Endodermal cell (in vitro differentiated cells): ENCODE measurements at regions not wholly inside any gene's neighbourhood (a gene's known extent, or its start where the extent isn't known, plus 50 kb on each side); places are given as distances from the start of the nearest gene placed in this dataset.

ENCODE experiments used
- DNase-seq: peaks from one replicate; pipeline ENCODE4 v3.0.0-alpha.2; 2017
- H3K27ac ChIP-seq: 2 replicates; pipeline ENCODE4 v1.5.1; 2013; ENCODE audit warnings: mild to moderate bottlenecking, low read depth, low read length, moderate library complexity
- H3K27me3 ChIP-seq: 2 replicates; pipeline ENCODE4 v1.6.1; 2013; ENCODE audit warnings: mild to moderate bottlenecking, low read length, moderate library complexity; ENCODE audit not compliant: insufficient read depth, control insufficient read depth, poor library complexity, severe bottlenecking
- H3K36me3 ChIP-seq: 2 replicates; pipeline ENCODE4 v1.7.0; 2013; ENCODE audit warnings: mild to moderate bottlenecking, low read length, moderate library complexity; ENCODE audit not compliant: control insufficient read depth, insufficient read depth
- H3K4me1 ChIP-seq: one replicate; pipeline ENCODE4 v1.7.0; 2013; ENCODE audit warnings: low read length; ENCODE audit not compliant: control insufficient read depth, insufficient read depth
- H3K4me3 ChIP-seq: 2 replicates; pipeline ENCODE4 v1.5.1; 2013; ENCODE audit warnings: mild to moderate bottlenecking, low read length, moderate library complexity
- H3K9ac ChIP-seq: 2 replicates; pipeline ENCODE4 v1.6.1; 2013; ENCODE audit warnings: mild to moderate bottlenecking, low read length, moderate library complexity; ENCODE audit not compliant: poor library complexity, severe bottlenecking; ENCODE audit errors: extremely low read depth
- H3K9me3 ChIP-seq: 2 replicates; pipeline ENCODE4 v1.6.1; 2013; ENCODE audit warnings: mild to moderate bottlenecking, low read length, moderate library complexity; ENCODE audit not compliant: control insufficient read depth
- H3K27ac Mint-ChIP-seq: 2 replicates; pipeline ENCODE4 v1.8.0; 2020; ENCODE audit warnings: mixed read lengths
- H3K27me3 Mint-ChIP-seq: 2 replicates; pipeline ENCODE4 v1.8.0; 2021; ENCODE audit warnings: mild to moderate bottlenecking, mixed read lengths; ENCODE audit not compliant: insufficient read depth
- H3K36me3 Mint-ChIP-seq: 2 replicates; pipeline ENCODE4 v1.8.0; 2020; ENCODE audit warnings: low read depth, mixed read lengths
- H3K4me1 Mint-ChIP-seq: 2 replicates; pipeline ENCODE4 v1.8.0; 2020; ENCODE audit warnings: mixed read lengths
- H3K4me3 Mint-ChIP-seq: 2 replicates; pipeline ENCODE4 v1.8.0; 2020; ENCODE audit warnings: mild to moderate bottlenecking, moderate library complexity, mixed read lengths
- H3K9me3 Mint-ChIP-seq: 2 replicates; pipeline ENCODE4 v1.8.0; 2020; ENCODE audit warnings: mild to moderate bottlenecking, mixed read lengths
- CTCF ChIP-seq: fragments of 200-600 bp; sonication (generic); conservative IDR thresholded peaks from 2 replicates; pipeline ENCODE4 v1.5.0; 2021; ENCODE audit warnings: antibody characterized with exemption, mild to moderate bottlenecking
- WGBS, 2 experiments: methylation state at CpG; one replicate each; pipeline versions ENCODE4 v1.1.5 to v1.1.7; 2013; ENCODE audit warnings: missing lambda C conversion rate in 2 of 2, mixed read lengths in 1 of 2; ENCODE audit not compliant: insufficient coverage in 1 of 2, insufficient read length in 1 of 2; 5-methylcytosine and 5-hydroxymethylcytosine counted together

GRCh38 chr6:81608776-81609175 lies 143.7 kb downstream of the TENT5A start:
- H3K27ac Mint-ChIP-seq = no peak overlapping the region
- no peaks in the 10 kb centered on the region for H3K9me3 Mint-ChIP-seq
- no peak for DNase-seq
- H3K27ac ChIP-seq = no peak overlapping the region
- no peak overlapping the region for H3K9ac ChIP-seq
- H3K4me1 Mint-ChIP-seq = peaks cover 5% of the 10 kb centered on the region
- H3K27me3 ChIP-seq = no peaks in the 10 kb centered on the region
- 97 to 100% methylated on average over 1 to 2 of the region's 2 CpGs for WGBS, 2 experiments
- H3K36me3 ChIP-seq = no peaks in the 10 kb centered on the region
- H3K9me3 ChIP-seq = no peaks in the 10 kb centered on the region
- H3K4me1 ChIP-seq = no peaks in the 10 kb centered on the region
- no peaks in the 10 kb centered on the region for H3K27me3 Mint-ChIP-seq
- TF ChIP-seq CTCF = no peak
- H3K4me3 ChIP-seq = no peak overlapping the region
- no peak overlapping the region for H3K4me3 Mint-ChIP-seq
- no peaks in the 10 kb centered on the region for H3K36me3 Mint-ChIP-seq

GRCh38 chr6:81606965-81607381 lies 145.5 kb downstream of the TENT5A start:
- Histone ChIP-seq H3K4me1 (no peaks in the 10 kb centered on the region), H3K27me3 (no peaks in the 10 kb centered on the region), H3K4me3 (no peak overlapping the region), H3K36me3 (no peaks in the 10 kb centered on the region), H3K27ac (no peak overlapping the region), H3K9ac (no peak overlapping the region), H3K9me3 (no peaks in the 10 kb centered on the region)
- no peaks in the 10 kb centered on the region for H3K36me3 Mint-ChIP-seq
- peaks cover 4% of the 10 kb centered on the region for H3K9me3 Mint-ChIP-seq
- H3K27me3 Mint-ChIP-seq = no peaks in the 10 kb centered on the region
- no peak overlapping the region for H3K4me3 Mint-ChIP-seq
- no peak for TF ChIP-seq CTCF
- no peaks in the 10 kb centered on the region for H3K4me1 Mint-ChIP-seq
- no peak overlapping the region for H3K27ac Mint-ChIP-seq
- 90 to 100% methylated on average over 2 of the region's 2 CpGs for WGBS, 2 experiments
- DNase-seq = no peak

- H3K4me3 Mint-ChIP-seq = no peak overlapping the region
- H3K9me3 ChIP-seq = no peaks in the 10 kb centered on the region
- H3K9me3 Mint-ChIP-seq = peaks cover 4% of the 10 kb centered on the region
- no peak for TF ChIP-seq CTCF
- no peak overlapping the region for H3K9ac ChIP-seq
- DNase-seq = no peak
- H3K27ac Mint-ChIP-seq = no peak overlapping the region
- H3K36me3 Mint-ChIP-seq = no peaks in the 10 kb centered on the region
- H3K36me3 ChIP-seq = no peaks in the 10 kb centered on the region
- H3K4me1 Mint-ChIP-seq = no peaks in the 10 kb centered on the region
- no peaks in the 10 kb centered on the region for H3K4me1 ChIP-seq
- no peaks in the 10 kb centered on the region for H3K27me3 Mint-ChIP-seq
- no peaks in the 10 kb centered on the region for H3K27me3 ChIP-seq
- 86% methylated on average over 1 of the region's 1 CpG; no CpG with 5 or more reads in 1 of the 2 experiments for WGBS, 2 experiments
- H3K4me3 ChIP-seq = no peak overlapping the region
- no peak overlapping the region for H3K27ac ChIP-seq
Measured at GRCh38 chr6:81605526-81605925, 147.0 kb downstream of the TENT5A start.
